Neural progenitor cell (in vitro differentiated cells): ENCODE measurements at regions not wholly inside any gene's neighbourhood (a gene's known extent, or its start where the extent isn't known, plus 50 kb on each side); places are given as distances from the start of the nearest gene placed in this dataset.
"Not testable (repeated sequence)": the region's sequence is repeated elsewhere in the genome, so short reads cannot be mapped to it uniquely, and the experiment has no call there.

ENCODE experiments used
- DNase-seq: peaks from one replicate; pipeline ENCODE4 v3.0.0-alpha.2; 2016; ENCODE audit warnings: low spot score
- H2AFZ ChIP-seq: fragments of 200-600 bp; sonication (generic); replicated peaks from 2 replicates; pipeline ENCODE4 v1.6.1; 2016; ENCODE audit warnings: antibody characterized with exemption
- H3F3A ChIP-seq: fragments of 200-600 bp; sonication (generic); 2 replicates; pipeline ENCODE4 v1.6.1; 2016; ENCODE audit warnings: antibody characterized with exemption, low read depth
- H3K27ac ChIP-seq: fragments of 200-600 bp; sonication (generic); 2 replicates; pipeline ENCODE4 v1.5.1; 2016; ENCODE audit warnings: mild to moderate bottlenecking
- H3K27me3 ChIP-seq: fragments of 200-600 bp; sonication (generic); 2 replicates; pipeline ENCODE4 v1.6.1; 2016; ENCODE audit warnings: mild to moderate bottlenecking, moderate library complexity
- H3K36me3 ChIP-seq: fragments of 200-600 bp; sonication (generic); 2 replicates; pipeline ENCODE4 v1.5.1; 2016
- H3K4me1 ChIP-seq: fragments of 200-600 bp; sonication (generic); 2 replicates; pipeline ENCODE4 v1.6.1; 2016; ENCODE audit warnings: mixed run types
- H3K4me2 ChIP-seq: fragments of 200-600 bp; sonication (generic); 2 replicates; pipeline ENCODE4 v1.6.1; 2016
- H3K4me3 ChIP-seq: fragments of 200-600 bp; sonication (generic); 2 replicates; pipeline ENCODE4 v1.5.1; 2016
- H3K79me2 ChIP-seq: fragments of 200-600 bp; sonication (generic); 2 replicates; pipeline ENCODE4 v1.6.1; 2016; ENCODE audit warnings: low read depth
- H3K9ac ChIP-seq: fragments of 200-600 bp; sonication (generic); 2 replicates; pipeline ENCODE4 v1.6.1; 2016
- H3K9me3 ChIP-seq: fragments of 200-600 bp; sonication (generic); 2 replicates; pipeline ENCODE4 v1.5.1; 2016; ENCODE audit warnings: low read depth
- H4K20me1 ChIP-seq: fragments of 200-600 bp; sonication (generic); 2 replicates; pipeline ENCODE4 v1.6.1; 2016; ENCODE audit warnings: low read depth
- H3K27ac Mint-ChIP-seq: 3 replicates; pipeline ENCODE4 v1.8.0; 2021; ENCODE audit warnings: mixed read lengths
- H3K27me3 Mint-ChIP-seq: 2 replicates; pipeline ENCODE4 v1.8.0; 2022; ENCODE audit warnings: low read depth, mild to moderate bottlenecking, inconsistent platforms, moderate library complexity, mixed read lengths; ENCODE audit not compliant: insufficient read depth
- H3K36me3 Mint-ChIP-seq: 3 replicates; pipeline ENCODE4 v1.8.0; 2021; ENCODE audit warnings: mixed read lengths
- H3K4me1 Mint-ChIP-seq: 3 replicates; pipeline ENCODE4 v1.8.0; 2021; ENCODE audit warnings: mixed read lengths
- H3K4me3 Mint-ChIP-seq: 3 replicates; pipeline ENCODE4 v1.8.0; 2021; ENCODE audit warnings: mild to moderate bottlenecking, moderate library complexity, mixed read lengths
- H3K9me3 Mint-ChIP-seq: 3 replicates; pipeline ENCODE4 v1.8.0; 2020; ENCODE audit warnings: mixed read lengths
- EZH2 ChIP-seq: fragments of 200-600 bp; sonication (generic); IDR thresholded peaks from 2 replicates; pipeline ENCODE4 v1.6.1; 2017; ENCODE audit warnings: antibody characterized with exemption, mild to moderate bottlenecking, moderate library complexity
- EZH2phosphoT487 ChIP-seq: fragments of 200-600 bp; sonication (generic); IDR thresholded peaks from 2 replicates; pipeline ENCODE4 v1.6.1; 2017; ENCODE audit warnings: antibody characterized with exemption
- TF ChIP-seq, protein P1 (sequence below): fragments of 200-600 bp; sonication (generic); IDR thresholded peaks from 2 replicates; pipeline ENCODE4 v1.5.1; 2017; ENCODE audit warnings: antibody characterized with exemption, mild to moderate bottlenecking

DNA sequence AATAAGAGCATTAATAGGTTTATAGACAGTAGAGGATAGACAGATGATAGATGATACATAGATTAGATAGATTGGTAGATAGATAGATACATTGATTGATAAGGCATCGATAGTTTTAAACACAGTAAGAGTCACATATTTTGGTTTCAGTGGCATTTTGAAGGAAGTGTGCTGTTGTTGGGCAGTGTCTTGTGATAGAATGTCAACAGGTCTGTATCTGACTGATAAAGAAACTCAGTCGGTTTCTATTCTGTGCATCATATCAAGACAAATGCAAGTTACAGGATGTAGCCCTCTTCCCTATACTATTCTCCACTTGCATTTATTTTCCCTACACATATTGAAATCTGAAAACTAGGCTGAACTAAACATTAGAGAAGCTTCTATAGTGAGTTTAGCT, 1229.0 kb upstream of the ZEB2 start:
- no peak overlapping the region for H3K4me3 ChIP-seq
- TF ChIP-seq, protein P1, sequence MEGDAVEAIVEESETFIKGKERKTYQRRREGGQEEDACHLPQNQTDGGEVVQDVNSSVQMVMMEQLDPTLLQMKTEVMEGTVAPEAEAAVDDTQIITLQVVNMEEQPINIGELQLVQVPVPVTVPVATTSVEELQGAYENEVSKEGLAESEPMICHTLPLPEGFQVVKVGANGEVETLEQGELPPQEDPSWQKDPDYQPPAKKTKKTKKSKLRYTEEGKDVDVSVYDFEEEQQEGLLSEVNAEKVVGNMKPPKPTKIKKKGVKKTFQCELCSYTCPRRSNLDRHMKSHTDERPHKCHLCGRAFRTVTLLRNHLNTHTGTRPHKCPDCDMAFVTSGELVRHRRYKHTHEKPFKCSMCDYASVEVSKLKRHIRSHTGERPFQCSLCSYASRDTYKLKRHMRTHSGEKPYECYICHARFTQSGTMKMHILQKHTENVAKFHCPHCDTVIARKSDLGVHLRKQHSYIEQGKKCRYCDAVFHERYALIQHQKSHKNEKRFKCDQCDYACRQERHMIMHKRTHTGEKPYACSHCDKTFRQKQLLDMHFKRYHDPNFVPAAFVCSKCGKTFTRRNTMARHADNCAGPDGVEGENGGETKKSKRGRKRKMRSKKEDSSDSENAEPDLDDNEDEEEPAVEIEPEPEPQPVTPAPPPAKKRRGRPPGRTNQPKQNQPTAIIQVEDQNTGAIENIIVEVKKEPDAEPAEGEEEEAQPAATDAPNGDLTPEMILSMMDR, result no peak
- Mint-ChIP-seq H3K36me3 (no peaks in the 10 kb centered on the region), H3K4me3 (no peak overlapping the region), H3K4me1 (peaks cover 24% of the 10 kb centered on the region), H3K27me3 (peaks cover 3% of the 10 kb centered on the region), H3K27ac (no peak overlapping the region), H3K9me3 (no peaks in the 10 kb centered on the region)
- no peaks in the 10 kb centered on the region for H3K9me3 ChIP-seq
- H4K20me1 ChIP-seq, result no peaks in the 10 kb centered on the region
- no peak overlapping the region for H3K9ac ChIP-seq
- no peak overlapping the region for H3K27ac ChIP-seq
- H3K4me1 ChIP-seq, result peaks cover 21% of the 10 kb centered on the region
- H2AFZ ChIP-seq, result no peak overlapping the region
- H3K27me3 ChIP-seq, result no peaks in the 10 kb centered on the region
- DNase-seq, result no peak
- no peaks in the 10 kb centered on the region for H3K36me3 ChIP-seq
- peaks cover 22% of the 10 kb centered on the region for H3F3A ChIP-seq
- H3K79me2 ChIP-seq, result no peaks in the 10 kb centered on the region
- H3K4me2 ChIP-seq, result no peak overlapping the region

DNA sequence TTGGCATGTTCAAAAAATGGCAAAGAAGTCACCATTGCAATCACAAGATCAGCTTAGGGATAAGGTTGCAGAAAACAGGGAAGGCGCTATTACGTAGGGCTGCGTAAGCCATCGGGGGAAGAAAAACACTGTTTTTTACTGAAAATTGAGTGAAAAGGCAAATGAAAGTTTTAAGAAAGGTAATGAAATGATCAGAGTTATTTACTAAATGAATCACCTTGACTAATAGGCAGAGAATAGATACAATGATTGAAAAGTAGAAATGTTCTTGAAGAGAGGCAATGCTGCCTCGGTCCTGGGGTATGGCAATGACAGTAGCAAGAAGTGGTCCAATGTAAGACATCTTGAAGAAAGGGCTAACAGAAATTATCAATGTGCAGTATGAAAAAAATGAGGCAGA, 1227.8 kb upstream of the ZEB2 start:
- H4K20me1 ChIP-seq, result no peaks in the 10 kb centered on the region
- no peak overlapping the region for H3K4me2 ChIP-seq
- H3K4me3 ChIP-seq, result no peak overlapping the region
- peaks cover 9% of the 10 kb centered on the region for H3K4me1 ChIP-seq
- no peak overlapping the region for H3K27ac Mint-ChIP-seq
- no peaks in the 10 kb centered on the region for H3K79me2 ChIP-seq
- no peaks in the 10 kb centered on the region for H3K27me3 ChIP-seq
- no peak overlapping the region for H3K9ac ChIP-seq
- no peak overlapping the region for H3K4me3 Mint-ChIP-seq
- no peak overlapping the region for H3K27ac ChIP-seq
- H2AFZ ChIP-seq, result no peak overlapping the region
- no peaks in the 10 kb centered on the region for H3K36me3 Mint-ChIP-seq
- no peaks in the 10 kb centered on the region for H3K36me3 ChIP-seq
- DNase-seq, result no peak
- peaks cover 10% of the 10 kb centered on the region for H3F3A ChIP-seq
- TF ChIP-seq, protein P1, result no peak
- TF ChIP-seq EZH2phosphoT487, result no peak
- no peak for TF ChIP-seq EZH2
- H3K27me3 Mint-ChIP-seq, result no peaks in the 10 kb centered on the region
- peaks cover 12% of the 10 kb centered on the region for H3K4me1 Mint-ChIP-seq
- H3K9me3 Mint-ChIP-seq, result no peaks in the 10 kb centered on the region
- H3K9me3 ChIP-seq, result no peaks in the 10 kb centered on the region

DNA sequence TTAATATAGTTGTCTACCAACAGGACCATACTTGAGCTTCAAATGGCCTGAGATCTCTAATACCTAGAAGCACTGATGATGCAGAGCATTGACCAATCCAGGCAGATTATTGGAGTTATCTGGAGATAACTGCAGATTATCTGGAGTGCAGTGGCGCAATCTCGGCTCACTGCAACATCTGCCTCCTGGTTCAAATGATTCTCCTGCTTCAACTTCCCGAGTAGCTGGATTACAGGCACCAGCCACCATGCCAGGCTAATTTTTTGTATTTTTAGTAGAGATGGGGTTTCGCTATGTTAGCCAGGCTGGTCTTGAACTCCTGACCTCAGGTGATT, 1225.4 kb upstream of the ZEB2 start:
- H3K27me3 ChIP-seq, H3K9me3 ChIP-seq, H3K9ac ChIP-seq, H3F3A ChIP-seq, H3K4me3 ChIP-seq, H3K4me2 ChIP-seq, H3K27me3 Mint-ChIP-seq, H3K27ac ChIP-seq, H3K4me3 Mint-ChIP-seq, DNase-seq, H3K79me2 ChIP-seq, H3K36me3 ChIP-seq, H3K27ac Mint-ChIP-seq, H3K4me1 ChIP-seq, H4K20me1 ChIP-seq, H3K9me3 Mint-ChIP-seq, H3K36me3 Mint-ChIP-seq, H2AFZ ChIP-seq, H3K4me1 Mint-ChIP-seq: not testable (repeated sequence)

DNA sequence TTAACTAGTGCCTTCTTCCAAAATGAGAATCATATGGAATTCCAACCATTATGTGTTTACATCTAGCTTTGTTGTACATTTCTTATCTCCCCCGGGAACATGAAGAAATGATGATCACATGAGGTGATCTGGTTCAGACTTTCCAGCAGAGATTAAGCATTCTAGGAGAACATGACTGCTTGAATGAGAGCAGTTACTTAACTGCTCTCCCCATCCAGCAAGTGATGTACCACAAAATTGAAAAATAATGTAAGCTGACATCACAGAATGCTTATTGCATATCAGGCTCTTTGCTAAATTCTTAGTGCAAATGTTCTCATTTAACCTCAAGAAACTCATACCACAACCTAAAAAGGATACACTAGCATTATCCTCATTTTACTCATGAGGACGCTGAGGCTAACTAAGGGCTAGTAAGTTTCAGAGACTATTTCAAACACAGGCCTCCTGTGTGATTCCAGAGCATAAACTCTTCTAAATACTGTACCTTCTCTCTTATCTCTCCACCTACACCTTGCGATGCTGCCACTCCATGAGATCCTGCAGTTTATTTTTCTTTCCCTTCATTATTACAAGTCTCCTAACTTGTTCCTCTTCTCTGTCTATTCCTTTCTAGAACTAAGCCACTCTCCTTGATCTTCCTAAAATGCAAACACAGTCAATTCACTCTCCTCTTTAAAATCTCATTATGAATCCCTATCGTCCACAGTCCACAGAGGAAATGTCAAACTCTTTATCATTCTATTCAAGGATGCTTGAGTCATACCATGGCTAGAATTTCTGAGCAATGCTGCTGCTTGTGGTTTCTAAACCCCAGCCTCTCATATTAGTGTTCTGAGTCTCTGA, 1224.8 kb upstream of the ZEB2 start:
- Histone ChIP-seq H3K4me1 (no peaks in the 10 kb centered on the region), H3K4me3 (no peak overlapping the region), H3K79me2 (no peaks in the 10 kb centered on the region), H3K9ac (no peak overlapping the region), H3F3A (no peaks in the 10 kb centered on the region), H3K27me3 (no peaks in the 10 kb centered on the region), H4K20me1 (no peaks in the 10 kb centered on the region), H3K27ac (no peak overlapping the region), H3K4me2 (no peak overlapping the region), H3K9me3 (no peaks in the 10 kb centered on the region), H2AFZ (no peak overlapping the region), H3K36me3 (no peaks in the 10 kb centered on the region)
- no peaks in the 10 kb centered on the region for H3K36me3 Mint-ChIP-seq
- no peaks in the 10 kb centered on the region for H3K9me3 Mint-ChIP-seq
- TF ChIP-seq, protein P1, result no peak
- TF ChIP-seq EZH2phosphoT487 (no peak), EZH2 (no peak)
- no peaks in the 10 kb centered on the region for H3K27me3 Mint-ChIP-seq
- H3K27ac Mint-ChIP-seq, result no peak overlapping the region
- H3K4me3 Mint-ChIP-seq, result no peak overlapping the region
- no peaks in the 10 kb centered on the region for H3K4me1 Mint-ChIP-seq
- DNase-seq, result no peak
